ENCODE measurements at regions not wholly inside any gene's neighbourhood (a gene's known extent, or its start where the extent isn't known, plus 50 kb on each side); places are given as distances from the start of the nearest gene placed in this dataset.

DNA sequence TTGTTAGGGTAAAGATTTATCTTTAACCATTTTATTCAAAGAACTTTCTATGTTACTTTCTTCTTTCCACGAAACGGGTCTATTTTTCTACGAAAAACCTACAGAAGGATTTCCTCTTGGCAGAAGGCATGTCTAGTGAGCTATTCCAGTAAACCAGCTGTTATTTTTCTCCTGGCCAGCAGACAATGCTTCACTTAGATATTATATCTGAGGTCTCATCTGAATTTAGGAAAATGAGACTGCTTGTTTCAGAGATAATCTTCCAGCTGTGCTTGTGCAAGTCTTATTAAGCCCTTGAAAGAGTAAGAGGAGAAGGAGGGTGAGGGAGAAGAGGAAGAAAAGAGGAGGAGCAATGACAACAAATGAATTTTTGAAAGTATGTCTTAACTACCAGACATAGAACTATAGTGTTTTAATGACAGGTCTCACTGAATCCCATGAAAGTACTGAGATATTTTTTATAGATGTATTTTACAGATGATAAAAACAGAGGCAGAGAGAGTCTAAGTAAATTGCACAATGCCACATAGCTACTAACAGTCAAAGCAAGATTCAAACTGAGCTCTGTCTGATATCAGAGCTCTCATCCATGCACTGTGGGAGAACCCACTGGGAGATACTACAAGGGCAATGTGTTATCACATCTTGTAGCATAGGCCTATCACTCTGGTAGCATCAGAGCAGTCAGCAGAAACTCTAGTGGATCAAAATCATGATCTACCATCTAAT is 54.6 kb upstream of the SAMSN1 start:
- Histone ChIP-seq H3K36me3 (ENCODE audit: insufficient read depth, low read length) (no peaks in the 10 kb centered on the region), H3K9ac (ENCODE audit: low read length) (no peak overlapping the region), H3K27ac (ENCODE audit: low read depth, low read length) (no peak overlapping the region), H3K9me3 (ENCODE audit: low read length) (no peaks in the 10 kb centered on the region), H3K4me1 (ENCODE audit: insufficient read depth, low read length) (no peaks in the 10 kb centered on the region), H3K27me3 (ENCODE audit: control insufficient read depth in 1 of 2, insufficient read depth in 2 of 2, low read length in 2 of 2) (no peaks in the 10 kb centered on the region), H3K4me3 (ENCODE audit: low read depth in 1 of 2, low read length in 2 of 2) (no peak overlapping the region)

DNA sequence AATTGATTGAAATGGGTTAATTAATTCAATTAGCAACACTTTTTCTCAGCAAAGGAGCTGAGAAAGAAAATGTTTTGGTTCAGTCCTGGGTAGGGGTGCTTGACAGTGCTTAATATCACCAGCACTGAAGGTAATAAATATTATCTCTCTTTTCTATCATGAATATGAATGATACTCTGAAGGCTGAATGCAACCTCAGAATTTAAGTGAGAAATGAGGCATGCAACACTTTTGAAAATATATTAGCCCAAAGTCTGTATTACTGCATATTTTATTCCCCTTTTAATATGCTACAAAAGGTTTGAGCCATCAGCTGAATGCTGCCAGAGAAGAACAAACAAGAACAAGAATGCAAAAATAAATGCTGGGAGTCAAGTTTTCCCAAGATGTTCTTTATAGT is 52.0 kb upstream of the SAMSN1 start:
- Histone ChIP-seq H3K27me3 (ENCODE audit: control insufficient read depth in 1 of 2, insufficient read depth in 2 of 2, low read length in 2 of 2) (no peaks in the 10 kb centered on the region), H3K36me3 (ENCODE audit: insufficient read depth, low read length) (no peaks in the 10 kb centered on the region), H3K9me3 (ENCODE audit: low read length) (no peaks in the 10 kb centered on the region), H3K9ac (ENCODE audit: low read length) (no peak overlapping the region), H3K27ac (ENCODE audit: low read depth, low read length) (no peak overlapping the region), H3K4me1 (ENCODE audit: insufficient read depth, low read length) (no peaks in the 10 kb centered on the region), H3K4me3 (ENCODE audit: low read depth in 1 of 2, low read length in 2 of 2) (no peak overlapping the region)

All from muscle layer of colon (tissue), 2 donors.